Right lung (tissue), 2 donors: ENCODE measurements at regions not wholly inside any gene's neighbourhood (a gene's known extent, or its start where the extent isn't known, plus 50 kb on each side); places are given as distances from the start of the nearest gene placed in this dataset.

ENCODE experiments used
- DNase-seq, 2 donors: peaks; one replicate each; pipeline ENCODE4 v3.0.0-alpha.2; 2013

DNA sequence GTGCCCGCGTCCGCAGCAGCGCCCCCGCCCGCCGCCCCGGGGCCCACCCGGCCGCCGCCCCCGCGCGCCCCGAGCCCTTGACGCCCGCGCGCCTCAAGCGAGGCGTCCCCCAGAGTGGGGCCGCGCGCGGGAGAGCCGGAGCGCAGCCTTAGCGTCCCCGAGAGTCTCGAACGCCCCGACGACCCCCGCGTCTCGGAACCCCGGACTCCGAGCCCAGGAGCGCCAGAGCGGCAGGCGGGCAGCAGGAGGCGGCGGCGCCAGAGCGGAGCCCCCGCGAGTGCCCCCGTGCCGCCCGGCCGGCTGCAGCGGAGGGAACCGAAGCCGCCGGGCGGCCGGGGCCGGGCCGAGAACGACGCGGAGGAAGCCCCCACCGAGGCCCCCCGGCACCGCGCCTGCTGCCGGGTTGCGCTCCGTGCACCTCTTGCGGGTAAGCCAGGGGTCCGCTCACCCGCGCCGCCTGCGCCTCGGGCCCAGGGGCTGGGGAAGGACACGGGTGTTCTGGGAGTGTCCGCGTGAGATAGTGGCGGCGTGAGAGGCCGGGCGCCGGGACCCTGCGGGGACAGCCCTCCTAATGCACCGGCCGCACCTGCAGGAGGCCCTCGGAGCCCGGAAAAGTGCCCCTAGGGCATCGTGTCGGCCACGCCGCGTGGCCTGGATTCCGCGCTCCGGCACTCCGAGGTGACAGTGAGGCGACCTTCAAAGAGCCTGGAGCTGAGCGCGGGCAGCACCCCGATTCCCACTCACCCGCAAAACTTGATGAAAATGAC lies 52.0 kb upstream of the ULK4 start:
- DNase-seq = peak in 1 of 2 donors; percentile 24

DNA sequence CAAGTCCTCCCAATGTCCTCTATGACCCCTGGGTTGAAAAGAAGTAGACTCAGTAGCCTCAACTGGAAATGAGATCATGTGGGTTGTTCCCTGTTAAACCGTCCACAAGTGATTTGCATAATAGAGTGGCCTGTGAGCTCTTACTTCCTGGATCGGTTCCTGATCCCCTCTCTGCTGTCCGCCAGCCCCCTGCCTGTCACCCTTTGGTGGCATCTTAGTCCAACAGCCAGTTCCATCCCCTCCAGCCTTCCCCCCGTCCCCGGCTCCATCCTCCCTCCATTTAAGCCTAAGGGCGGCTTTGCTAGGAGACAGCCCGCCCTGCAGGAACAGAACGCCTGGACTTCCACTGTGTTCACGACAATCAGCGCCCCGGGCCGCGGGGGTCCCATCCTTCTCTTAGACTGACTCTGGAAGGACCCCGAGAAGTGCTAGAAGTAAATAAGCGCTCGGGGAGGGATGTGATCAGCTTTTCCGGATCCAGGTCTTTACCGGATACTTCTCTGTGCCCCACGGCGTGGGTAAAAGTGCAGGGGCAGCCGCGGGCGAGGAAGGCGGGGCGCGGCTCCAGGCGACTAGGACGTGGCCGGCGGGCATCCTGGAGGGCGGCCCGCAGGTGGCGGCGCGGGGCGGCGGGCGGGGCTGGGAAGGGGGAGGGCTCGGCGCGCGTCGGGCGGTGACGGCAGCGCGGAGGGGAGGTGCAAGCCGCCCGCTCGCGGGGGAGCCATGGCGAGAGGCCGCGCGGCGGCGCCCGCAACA lies 51.2 kb upstream of the ULK4 start:
- DNase-seq = peak; percentile 51 to 60

DNA sequence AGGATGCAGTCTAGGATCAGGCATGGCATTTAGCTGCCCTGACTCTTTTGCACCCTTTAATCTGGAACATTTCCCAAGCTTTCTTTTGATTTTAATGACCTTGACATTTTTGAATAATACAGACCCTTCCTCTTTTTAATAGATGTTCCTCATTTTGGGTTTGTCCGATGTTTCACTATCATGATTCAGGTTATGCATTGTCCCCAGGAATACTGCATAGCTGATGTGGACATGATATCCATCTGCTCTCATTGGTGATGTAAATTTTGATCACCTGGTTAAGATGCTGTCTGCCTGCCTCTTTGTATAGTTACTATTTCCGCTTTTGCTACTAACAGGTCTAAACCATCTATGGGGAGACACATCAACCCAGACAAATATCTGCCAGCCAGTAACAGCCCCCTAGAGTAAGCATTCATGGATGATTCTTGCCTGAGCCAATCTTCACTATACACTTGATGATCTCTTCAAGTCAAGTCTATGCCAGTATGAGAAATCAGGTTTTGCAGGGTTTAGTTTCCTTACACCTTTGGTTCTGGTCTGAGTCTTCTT lies 50.6 kb upstream of the ULK4 start:
- DNase-seq = no peak
